ENCODE measurements at regions not wholly inside any gene's neighbourhood (a gene's known extent, or its start where the extent isn't known, plus 50 kb on each side); places are given as distances from the start of the nearest gene placed in this dataset.
"Not testable (repeated sequence)": the region's sequence is repeated elsewhere in the genome, so short reads cannot be mapped to it uniquely, and the experiment has no call there.

DNA sequence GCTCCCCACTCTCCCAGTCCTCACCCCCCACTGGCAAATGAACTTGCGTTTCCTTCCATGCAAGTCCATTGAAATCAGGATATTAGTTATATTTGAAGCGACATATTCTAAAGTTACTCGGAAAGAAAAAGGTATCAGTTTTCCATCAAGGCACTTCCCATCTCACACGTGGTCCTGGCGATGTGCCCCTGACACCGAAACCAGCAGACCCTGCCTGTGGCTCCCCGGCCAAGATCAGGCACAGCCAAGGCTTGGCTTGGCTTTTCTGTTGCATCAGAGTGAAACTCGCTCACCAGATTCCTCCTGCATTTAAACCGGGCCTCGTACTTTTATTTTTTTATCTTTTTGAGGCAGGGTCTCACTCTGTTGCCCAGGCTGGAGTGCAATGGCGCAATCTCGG, 195.1 kb downstream of the NPIPB11 start:
- H3K27me3 Mint-ChIP-seq; H3K4me1 Mint-ChIP-seq; ATAC-seq (ENCODE audit: low read depth); DNase-seq (ENCODE audit: low spot score in 2 of 2); H3K27ac Mint-ChIP-seq; H3K9me3 Mint-ChIP-seq; H3K4me3 Mint-ChIP-seq: not testable (repeated sequence)
- H3K36me3 Mint-ChIP-seq, result peaks cover 26% of the 10 kb centered on the region

DNA sequence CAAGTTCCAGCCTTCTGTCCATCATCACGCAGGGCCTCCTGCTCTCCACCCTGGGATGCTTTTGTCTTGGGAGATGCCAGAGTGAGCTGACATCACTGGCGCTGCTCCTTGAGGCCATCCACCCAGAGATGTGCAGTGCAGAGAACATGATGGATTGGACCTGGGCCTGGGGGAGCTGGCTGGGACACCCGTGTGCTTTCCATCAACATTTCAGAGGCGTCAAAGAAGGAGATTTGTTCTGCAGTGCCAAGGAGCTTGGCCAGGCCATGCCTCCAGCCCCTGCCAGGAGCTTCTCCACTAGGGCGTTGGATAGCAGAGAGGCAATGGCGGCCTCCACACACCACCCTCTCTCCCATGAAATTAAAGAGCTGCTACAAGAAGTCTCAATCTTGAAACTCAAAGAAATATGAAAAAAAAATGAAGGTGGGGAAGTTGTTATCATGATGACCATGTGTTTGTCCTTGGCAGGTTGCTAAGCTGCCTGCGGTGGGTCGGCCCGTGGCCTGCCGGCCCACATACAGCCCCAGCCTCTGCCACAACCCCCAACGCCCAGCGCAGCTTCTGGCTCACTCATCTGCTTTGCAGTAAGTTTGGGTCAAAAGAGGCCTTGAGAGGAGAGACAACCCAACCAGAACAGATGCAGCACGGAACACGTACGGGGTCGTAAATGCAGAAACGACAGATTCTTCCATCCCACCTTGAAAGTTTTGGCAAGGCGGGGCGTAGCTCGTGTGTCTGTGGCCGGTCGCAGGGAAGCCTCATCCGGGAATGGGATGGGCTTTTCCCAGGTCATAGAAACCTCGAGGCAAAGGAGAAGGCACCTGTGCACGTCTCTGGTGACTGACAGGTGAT, 196.0 kb downstream of the NPIPB11 start:
- not testable (repeated sequence) for H3K27me3 Mint-ChIP-seq; H3K9me3 Mint-ChIP-seq; ATAC-seq (ENCODE audit: low read depth); DNase-seq (ENCODE audit: low spot score in 2 of 2); H3K4me1 Mint-ChIP-seq; H3K27ac Mint-ChIP-seq; H3K4me3 Mint-ChIP-seq
- peaks cover 30% of the 10 kb centered on the region for H3K36me3 Mint-ChIP-seq

DNA sequence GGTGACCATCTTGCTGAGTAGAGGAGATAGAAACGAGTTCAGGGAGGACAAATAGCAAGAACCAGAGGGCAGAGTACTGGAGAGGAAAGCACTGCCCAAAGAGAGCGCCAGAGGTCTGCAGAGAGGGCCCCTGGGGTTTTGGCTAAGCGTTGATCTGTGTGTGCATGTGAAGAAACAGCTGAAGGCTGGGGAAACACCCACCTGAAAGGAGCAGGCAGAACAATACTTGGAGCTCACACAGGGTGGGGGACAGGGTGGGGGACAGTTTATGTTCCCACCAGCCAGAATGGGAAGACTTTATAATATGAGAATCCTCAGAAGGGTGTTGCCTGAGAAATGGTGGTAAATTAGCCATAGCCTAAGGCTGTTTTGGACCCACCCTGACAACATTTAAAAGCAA, 200.4 kb downstream of the NPIPB11 start:
- not testable (repeated sequence) for ATAC-seq (ENCODE audit: low read depth); DNase-seq (ENCODE audit: low spot score in 2 of 2); H3K4me1 Mint-ChIP-seq; H3K27me3 Mint-ChIP-seq; H3K9me3 Mint-ChIP-seq; H3K27ac Mint-ChIP-seq; H3K4me3 Mint-ChIP-seq
- peaks cover 27% of the 10 kb centered on the region for H3K36me3 Mint-ChIP-seq

DNA sequence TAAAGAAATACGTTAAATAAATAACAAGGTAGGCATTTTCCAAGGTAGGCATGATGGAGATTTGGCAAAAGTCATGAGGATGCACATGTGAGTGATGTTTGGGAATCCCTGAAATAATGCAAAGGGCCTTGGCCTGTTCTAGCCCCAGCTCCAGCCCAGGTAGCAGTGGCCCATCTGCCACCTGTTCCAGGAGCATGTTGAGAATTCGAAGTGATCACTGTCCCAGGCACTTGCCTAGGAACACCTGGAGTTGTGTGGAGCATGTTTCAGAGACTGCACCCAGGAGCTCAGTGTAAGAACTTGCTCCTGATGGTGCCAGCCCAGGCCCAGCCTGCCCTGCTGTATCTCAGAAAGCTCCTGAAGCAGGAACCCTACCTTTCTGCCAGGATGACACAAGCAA, 201.4 kb downstream of the NPIPB11 start:
- not testable (repeated sequence) for DNase-seq (ENCODE audit: low spot score in 2 of 2); H3K9me3 Mint-ChIP-seq; H3K27ac Mint-ChIP-seq; H3K4me3 Mint-ChIP-seq; H3K27me3 Mint-ChIP-seq; H3K4me1 Mint-ChIP-seq; ATAC-seq (ENCODE audit: low read depth)
- peaks cover 27% of the 10 kb centered on the region for H3K36me3 Mint-ChIP-seq

DNA sequence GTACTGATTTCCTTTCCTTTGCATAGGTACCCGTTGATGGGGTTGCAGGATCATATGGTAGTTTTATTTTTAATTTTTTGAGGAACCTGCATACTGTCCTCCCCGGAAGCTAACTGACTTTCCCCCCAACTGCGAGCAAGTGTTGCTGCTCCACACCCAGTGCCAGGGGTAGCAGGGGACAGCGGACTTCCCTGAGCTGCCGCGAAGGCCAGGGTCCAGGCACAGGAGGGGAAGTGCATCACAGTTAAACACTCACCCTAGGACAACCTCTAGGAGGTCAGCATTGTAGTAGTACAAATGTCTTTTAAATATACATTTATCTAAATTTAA, 201.7 kb downstream of the NPIPB11 start:
- no peaks in the 10 kb centered on the region for H3K4me1 Mint-ChIP-seq
- DNase-seq (ENCODE audit: low spot score in 2 of 2), result no peak
- H3K36me3 Mint-ChIP-seq, result peaks cover 27% of the 10 kb centered on the region
- no peak overlapping the region for H3K4me3 Mint-ChIP-seq
- ATAC-seq (ENCODE audit: low read depth), result no peak
- no peaks in the 10 kb centered on the region for H3K27me3 Mint-ChIP-seq
- no peak overlapping the region for H3K27ac Mint-ChIP-seq
- H3K9me3 Mint-ChIP-seq, result peaks cover 8% of the 10 kb centered on the region

DNA sequence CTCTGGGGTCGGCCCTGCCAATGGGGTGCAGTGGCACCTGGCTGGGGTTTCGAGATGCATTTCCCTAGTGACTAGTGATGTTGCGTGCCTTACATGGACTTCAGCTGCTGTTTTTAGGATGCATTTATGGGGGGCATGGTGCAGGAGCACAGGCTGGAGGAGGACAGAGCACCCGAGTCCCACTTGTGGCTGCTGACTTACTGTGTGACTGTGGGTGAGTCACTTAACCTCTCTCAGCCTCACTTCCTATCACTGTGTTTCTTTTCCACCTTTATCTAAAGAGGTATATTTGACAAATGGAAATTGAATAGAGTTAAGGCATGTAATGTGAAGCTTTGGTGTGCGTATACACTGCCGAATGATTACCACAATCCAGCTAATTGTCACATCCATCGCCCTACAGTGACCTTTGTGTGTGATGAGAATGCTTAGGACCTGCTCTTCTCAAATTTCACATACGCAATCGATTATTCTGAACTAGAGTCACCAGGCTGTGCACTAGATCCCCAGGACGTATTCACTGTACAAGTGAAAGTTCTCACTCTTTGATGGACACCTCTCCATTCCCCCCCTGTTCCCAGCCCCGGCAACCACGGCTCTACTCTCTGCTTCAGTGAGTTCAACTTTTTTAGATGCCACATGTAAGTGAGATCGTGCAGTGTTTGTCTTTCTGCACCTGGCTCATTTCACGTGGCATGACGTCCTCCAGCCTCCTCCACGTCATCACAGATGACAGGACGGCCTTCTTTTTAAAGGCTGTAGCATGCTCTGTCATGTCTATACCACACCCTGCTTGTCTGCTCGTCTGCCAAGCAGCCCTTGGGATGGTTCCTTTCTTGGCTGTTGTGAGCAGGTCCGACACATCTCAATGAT, 202.3 kb downstream of the NPIPB11 start:
- ATAC-seq (ENCODE audit: low read depth); DNase-seq (ENCODE audit: low spot score in 2 of 2); H3K4me3 Mint-ChIP-seq; H3K4me1 Mint-ChIP-seq; H3K27me3 Mint-ChIP-seq; H3K27ac Mint-ChIP-seq; H3K9me3 Mint-ChIP-seq: not testable (repeated sequence)
- peaks cover 22% of the 10 kb centered on the region for H3K36me3 Mint-ChIP-seq

DNA sequence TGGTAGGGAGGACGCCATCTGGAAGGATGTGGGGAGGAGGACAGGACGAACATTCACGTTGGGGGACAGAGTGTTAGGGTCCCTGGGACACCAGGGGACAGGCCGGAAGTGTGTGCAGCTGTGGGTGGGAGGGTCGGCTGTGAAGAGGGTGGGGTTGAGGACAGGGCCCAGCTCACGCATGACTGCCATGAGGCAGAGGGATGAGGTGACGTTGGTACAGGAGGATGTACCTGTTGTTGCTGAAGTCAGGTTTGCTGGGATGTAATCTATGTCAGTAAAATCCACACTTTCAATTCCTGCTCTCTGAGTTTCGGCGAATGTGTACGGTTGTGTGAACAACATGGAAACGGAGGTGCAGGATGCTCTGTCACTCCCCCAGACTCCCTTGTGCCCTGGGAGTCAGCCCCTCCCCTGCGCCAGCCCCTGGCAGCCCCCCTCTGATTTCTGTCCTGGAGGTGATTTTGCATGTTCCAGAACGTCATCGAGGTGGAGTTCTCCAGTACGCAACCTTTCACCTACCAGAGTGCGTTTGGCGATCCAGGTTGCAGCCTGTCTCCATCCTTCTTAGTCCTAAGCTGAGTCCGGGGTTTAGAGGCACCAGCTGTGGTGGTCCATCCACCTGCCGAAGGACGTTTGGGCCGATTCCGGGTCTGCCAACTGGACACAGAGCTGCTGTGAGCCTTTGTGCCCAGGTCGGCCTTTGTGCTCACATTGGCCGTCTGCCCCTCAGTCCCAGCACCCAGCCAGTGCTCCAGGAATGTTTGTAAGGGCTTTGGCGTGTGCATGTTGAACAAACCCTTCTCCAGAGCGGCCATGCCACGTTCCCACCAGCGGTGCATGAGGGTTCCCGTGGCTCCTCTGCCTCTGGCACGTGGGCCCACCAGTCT, 203.2 kb downstream of the NPIPB11 start:
- ATAC-seq (ENCODE audit: low read depth); H3K4me3 Mint-ChIP-seq; H3K9me3 Mint-ChIP-seq; H3K4me1 Mint-ChIP-seq; DNase-seq (ENCODE audit: low spot score in 2 of 2); H3K27me3 Mint-ChIP-seq; H3K27ac Mint-ChIP-seq: not testable (repeated sequence)
- H3K36me3 Mint-ChIP-seq, result peaks cover 15% of the 10 kb centered on the region

DNA sequence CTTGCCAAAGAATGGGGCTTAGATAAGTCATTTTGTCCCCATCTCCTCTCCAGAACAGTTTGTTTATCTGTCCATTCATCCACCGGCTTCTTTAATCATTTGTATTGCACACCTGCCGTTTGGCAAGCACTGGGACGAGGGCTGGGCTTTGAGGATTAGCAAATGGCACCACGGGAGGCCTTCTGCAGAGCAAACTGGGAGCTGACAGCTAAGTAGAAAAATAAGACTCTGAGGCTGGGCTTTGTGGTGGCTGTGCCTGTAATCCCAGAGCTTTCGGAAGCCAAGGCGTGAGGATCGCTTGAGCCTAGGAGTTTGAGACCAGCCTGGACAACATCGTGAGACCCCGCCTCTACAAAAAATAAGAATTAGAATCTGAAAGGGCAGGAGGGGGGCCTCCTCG, 203.9 kb downstream of the NPIPB11 start:
- not testable (repeated sequence) for H3K27me3 Mint-ChIP-seq; H3K4me1 Mint-ChIP-seq; H3K9me3 Mint-ChIP-seq; ATAC-seq (ENCODE audit: low read depth); DNase-seq (ENCODE audit: low spot score in 2 of 2); H3K27ac Mint-ChIP-seq; H3K4me3 Mint-ChIP-seq
- H3K36me3 Mint-ChIP-seq, result peaks cover 16% of the 10 kb centered on the region

DNA sequence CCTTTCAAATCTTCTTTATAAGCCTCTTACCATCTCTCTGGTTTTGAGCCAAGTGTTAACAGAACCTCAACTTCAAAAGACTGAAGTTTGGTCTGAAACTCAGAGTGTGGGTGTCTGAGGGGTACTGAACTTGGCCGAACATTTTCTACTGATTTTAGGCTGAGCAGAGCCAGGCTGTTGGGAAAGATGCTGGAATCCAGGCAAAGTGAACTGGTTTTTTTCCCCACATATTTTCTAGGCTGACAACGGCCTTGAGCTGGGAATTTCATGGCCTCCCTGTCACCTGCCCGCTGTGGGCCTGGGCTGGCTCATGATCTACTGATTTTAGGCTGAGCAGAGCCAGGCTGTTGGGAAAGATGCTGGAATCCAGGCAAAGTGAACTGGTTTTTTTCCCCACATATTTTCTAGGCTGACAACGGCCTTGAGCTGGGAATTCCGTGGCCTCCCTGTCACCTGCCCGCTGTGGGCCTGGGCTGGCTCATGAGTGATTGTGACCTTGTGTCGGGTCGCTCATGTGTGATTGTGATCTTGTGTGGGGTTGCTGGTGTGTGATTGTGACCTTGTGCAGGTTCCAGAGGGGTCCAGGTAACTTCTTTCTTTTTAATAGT, 204.4 kb downstream of the NPIPB11 start:
- H3K27me3 Mint-ChIP-seq; H3K27ac Mint-ChIP-seq; H3K4me1 Mint-ChIP-seq; ATAC-seq (ENCODE audit: low read depth); DNase-seq (ENCODE audit: low spot score in 2 of 2); H3K4me3 Mint-ChIP-seq: not testable (repeated sequence)
- peaks cover 20% of the 10 kb centered on the region for H3K36me3 Mint-ChIP-seq
- peaks cover 12% of the 10 kb centered on the region for H3K9me3 Mint-ChIP-seq

DNA sequence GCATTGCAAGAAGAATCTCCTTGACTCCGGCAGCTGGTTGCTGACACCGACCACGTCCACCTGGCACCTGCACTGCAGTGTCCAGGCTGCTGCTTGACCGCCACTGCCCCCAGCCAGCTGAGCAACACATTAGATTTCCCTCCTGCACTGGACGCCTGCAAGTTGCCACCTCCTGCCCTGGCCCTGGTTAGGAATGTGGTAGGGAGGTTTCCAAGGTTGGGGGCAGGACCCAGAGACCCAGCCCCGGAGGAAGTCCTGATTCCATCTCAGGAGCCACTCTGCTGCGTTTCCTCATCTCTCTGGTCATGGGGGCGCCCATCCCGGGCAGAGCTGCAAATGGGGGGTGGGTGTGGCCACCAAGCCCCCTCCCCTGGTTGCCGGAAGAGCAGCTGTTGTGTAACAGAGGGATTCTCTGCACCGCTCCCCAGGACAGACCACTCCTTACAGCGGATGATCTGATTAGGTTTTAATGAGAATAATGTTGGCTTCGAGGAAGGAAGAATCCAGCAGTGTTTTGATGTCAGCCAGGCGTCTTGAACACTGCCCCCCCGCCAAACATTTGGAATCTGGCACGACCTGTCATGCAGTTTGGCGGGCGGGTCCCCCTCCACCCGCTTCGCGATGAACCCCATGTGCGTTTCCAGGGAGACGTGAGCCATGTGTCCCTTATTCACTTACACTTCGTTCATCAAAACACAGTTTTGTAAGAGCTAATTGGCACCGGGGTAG, 205.1 kb downstream of the NPIPB11 start:
- ATAC-seq (ENCODE audit: low read depth); H3K4me1 Mint-ChIP-seq; H3K9me3 Mint-ChIP-seq; H3K27ac Mint-ChIP-seq; H3K27me3 Mint-ChIP-seq; H3K4me3 Mint-ChIP-seq; DNase-seq (ENCODE audit: low spot score in 2 of 2): not testable (repeated sequence)
- H3K36me3 Mint-ChIP-seq, result peaks cover 18% of the 10 kb centered on the region

DNA sequence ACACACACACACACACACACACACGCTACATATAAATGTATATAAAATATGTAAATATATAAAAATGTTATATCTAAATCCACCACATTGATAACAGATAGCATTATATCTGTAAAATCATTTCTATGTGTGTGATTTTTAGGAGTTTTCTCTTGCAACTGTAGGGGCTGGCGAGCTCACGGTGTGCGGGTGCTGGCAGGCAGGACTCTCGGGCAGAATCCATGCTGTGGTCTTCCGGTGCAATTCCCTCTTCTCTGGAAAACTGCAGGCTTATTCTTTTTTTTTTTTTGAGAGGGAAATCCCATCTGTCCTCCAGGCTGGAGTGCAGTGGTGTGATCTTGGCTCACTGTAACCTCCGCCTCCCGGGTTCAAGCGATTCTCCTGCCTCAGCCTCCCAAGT, 205.8 kb downstream of the NPIPB11 start:
- not testable (repeated sequence) for H3K4me1 Mint-ChIP-seq; DNase-seq (ENCODE audit: low spot score in 2 of 2); H3K27ac Mint-ChIP-seq; ATAC-seq (ENCODE audit: low read depth); H3K4me3 Mint-ChIP-seq; H3K9me3 Mint-ChIP-seq; H3K27me3 Mint-ChIP-seq
- H3K36me3 Mint-ChIP-seq, result peaks cover 15% of the 10 kb centered on the region

DNA sequence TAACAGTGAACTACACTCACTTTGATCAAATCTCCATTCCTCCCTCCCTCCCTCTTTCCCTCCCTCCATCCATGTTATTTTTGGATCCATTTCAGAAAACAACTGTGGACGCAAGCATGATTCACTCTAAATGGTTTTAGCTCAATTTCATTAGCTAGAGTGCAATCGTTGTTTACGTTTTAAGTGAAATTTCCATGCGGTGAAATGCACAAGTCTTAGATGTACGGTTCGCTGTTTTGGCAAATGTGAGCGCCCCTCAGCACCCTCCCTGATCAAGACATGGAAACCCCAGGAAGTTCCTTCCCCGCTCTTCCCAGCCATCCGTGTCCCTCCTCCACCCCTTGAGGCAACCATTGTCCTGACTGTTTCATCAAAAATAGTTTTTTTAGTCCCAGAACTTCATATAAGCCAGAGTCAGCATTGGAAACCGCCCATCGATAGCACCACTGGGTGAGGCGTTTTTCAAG, 206.3 kb downstream of the NPIPB11 start:
- not testable (repeated sequence) for ATAC-seq (ENCODE audit: low read depth); H3K4me3 Mint-ChIP-seq; DNase-seq (ENCODE audit: low spot score in 2 of 2); H3K27ac Mint-ChIP-seq; H3K9me3 Mint-ChIP-seq; H3K27me3 Mint-ChIP-seq; H3K4me1 Mint-ChIP-seq
- H3K36me3 Mint-ChIP-seq, result peaks cover 13% of the 10 kb centered on the region

DNA sequence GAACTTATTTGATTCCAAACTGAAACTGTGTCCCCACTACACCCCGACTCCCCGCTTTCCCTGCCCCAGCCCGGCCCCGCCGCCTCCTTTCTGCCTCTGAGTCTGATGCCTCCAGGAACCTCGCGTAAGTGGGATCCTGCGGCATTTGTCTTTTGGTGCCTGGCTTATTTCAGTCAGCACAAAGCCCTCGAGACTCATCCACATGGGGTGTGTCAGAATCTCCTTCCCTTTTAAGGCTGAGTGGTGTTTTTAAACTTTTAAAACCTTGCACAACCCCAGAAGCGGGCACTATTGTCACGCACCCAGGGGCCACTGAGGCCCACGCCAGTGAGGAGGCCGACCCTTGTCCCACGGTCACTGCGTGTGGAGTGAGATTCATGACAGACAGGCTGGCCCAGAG, 206.9 kb downstream of the NPIPB11 start:
- not testable (repeated sequence) for H3K9me3 Mint-ChIP-seq; H3K27ac Mint-ChIP-seq; H3K4me1 Mint-ChIP-seq; ATAC-seq (ENCODE audit: low read depth); H3K4me3 Mint-ChIP-seq; DNase-seq (ENCODE audit: low spot score in 2 of 2); H3K27me3 Mint-ChIP-seq
- H3K36me3 Mint-ChIP-seq, result peaks cover 13% of the 10 kb centered on the region

All from memory B cell (primary cell).